Endodermal cell (in vitro differentiated cells): ENCODE measurements at regions not wholly inside any gene's neighbourhood (a gene's known extent, or its start where the extent isn't known, plus 50 kb on each side); places are given as distances from the start of the nearest gene placed in this dataset.

Experiments
- DNase-seq: peaks from one replicate; pipeline ENCODE4 v3.0.0-alpha.2; 2017
- H3K27ac ChIP-seq: 2 replicates; pipeline ENCODE4 v1.5.1; 2013; ENCODE audit warnings: mild to moderate bottlenecking, low read depth, low read length, moderate library complexity
- H3K27me3 ChIP-seq: 2 replicates; pipeline ENCODE4 v1.6.1; 2013; ENCODE audit warnings: mild to moderate bottlenecking, low read length, moderate library complexity; ENCODE audit not compliant: insufficient read depth, control insufficient read depth, poor library complexity, severe bottlenecking
- H3K36me3 ChIP-seq: 2 replicates; pipeline ENCODE4 v1.7.0; 2013; ENCODE audit warnings: mild to moderate bottlenecking, low read length, moderate library complexity; ENCODE audit not compliant: control insufficient read depth, insufficient read depth
- H3K4me1 ChIP-seq: one replicate; pipeline ENCODE4 v1.7.0; 2013; ENCODE audit warnings: low read length; ENCODE audit not compliant: control insufficient read depth, insufficient read depth
- H3K4me3 ChIP-seq: 2 replicates; pipeline ENCODE4 v1.5.1; 2013; ENCODE audit warnings: mild to moderate bottlenecking, low read length, moderate library complexity
- H3K9ac ChIP-seq: 2 replicates; pipeline ENCODE4 v1.6.1; 2013; ENCODE audit warnings: mild to moderate bottlenecking, low read length, moderate library complexity; ENCODE audit not compliant: poor library complexity, severe bottlenecking; ENCODE audit errors: extremely low read depth
- H3K9me3 ChIP-seq: 2 replicates; pipeline ENCODE4 v1.6.1; 2013; ENCODE audit warnings: mild to moderate bottlenecking, low read length, moderate library complexity; ENCODE audit not compliant: control insufficient read depth
- H3K27ac Mint-ChIP-seq: 2 replicates; pipeline ENCODE4 v1.8.0; 2020; ENCODE audit warnings: mixed read lengths
- H3K27me3 Mint-ChIP-seq: 2 replicates; pipeline ENCODE4 v1.8.0; 2021; ENCODE audit warnings: mild to moderate bottlenecking, mixed read lengths; ENCODE audit not compliant: insufficient read depth
- H3K36me3 Mint-ChIP-seq: 2 replicates; pipeline ENCODE4 v1.8.0; 2020; ENCODE audit warnings: low read depth, mixed read lengths
- H3K4me1 Mint-ChIP-seq: 2 replicates; pipeline ENCODE4 v1.8.0; 2020; ENCODE audit warnings: mixed read lengths
- H3K4me3 Mint-ChIP-seq: 2 replicates; pipeline ENCODE4 v1.8.0; 2020; ENCODE audit warnings: mild to moderate bottlenecking, moderate library complexity, mixed read lengths
- H3K9me3 Mint-ChIP-seq: 2 replicates; pipeline ENCODE4 v1.8.0; 2020; ENCODE audit warnings: mild to moderate bottlenecking, mixed read lengths
- CTCF ChIP-seq: fragments of 200-600 bp; sonication (generic); conservative IDR thresholded peaks from 2 replicates; pipeline ENCODE4 v1.5.0; 2021; ENCODE audit warnings: antibody characterized with exemption, mild to moderate bottlenecking
- WGBS, 2 experiments: methylation state at CpG; one replicate each; pipeline versions ENCODE4 v1.1.5 to v1.1.7; 2013; ENCODE audit warnings: missing lambda C conversion rate in 2 of 2, mixed read lengths in 1 of 2; ENCODE audit not compliant: insufficient coverage in 1 of 2, insufficient read length in 1 of 2; 5-methylcytosine and 5-hydroxymethylcytosine counted together

DNA sequence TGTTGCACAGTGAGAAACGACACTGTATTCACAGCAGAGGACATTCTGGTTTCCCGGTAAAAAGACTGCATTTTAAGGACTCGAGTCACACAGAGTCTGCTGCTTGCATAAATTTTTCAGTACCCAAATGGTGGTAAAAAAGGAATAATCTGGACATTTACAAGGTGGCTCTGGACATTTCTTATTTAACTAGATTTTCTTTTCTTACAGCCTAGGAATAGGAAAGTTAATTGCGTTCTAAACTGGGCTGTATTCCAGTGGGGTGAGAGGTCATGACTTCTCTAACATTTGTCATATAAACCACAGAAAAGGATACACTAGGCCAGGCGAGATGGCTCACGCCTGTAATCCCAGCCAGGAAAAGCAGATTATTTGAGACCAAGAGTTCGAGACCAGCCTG, 237.5 kb upstream of the KLF6 start:
- H3K27ac ChIP-seq, result no peak overlapping the region
- no peak overlapping the region for H3K9ac ChIP-seq
- no peaks in the 10 kb centered on the region for H3K9me3 ChIP-seq
- Mint-ChIP-seq H3K36me3 (no peaks in the 10 kb centered on the region), H3K4me3 (no peak overlapping the region), H3K27me3 (no peaks in the 10 kb centered on the region), H3K4me1 (peaks cover 3% of the 10 kb centered on the region), H3K27ac (no peak overlapping the region), H3K9me3 (no peaks in the 10 kb centered on the region)
- no peaks in the 10 kb centered on the region for H3K36me3 ChIP-seq
- 92 to 95% methylated on average over 6 to 7 of the region's 7 CpGs for WGBS, 2 experiments
- no peak for TF ChIP-seq CTCF
- H3K4me3 ChIP-seq, result no peak overlapping the region
- H3K4me1 ChIP-seq, result no peaks in the 10 kb centered on the region
- DNase-seq, result no peak
- H3K27me3 ChIP-seq, result no peaks in the 10 kb centered on the region

DNA sequence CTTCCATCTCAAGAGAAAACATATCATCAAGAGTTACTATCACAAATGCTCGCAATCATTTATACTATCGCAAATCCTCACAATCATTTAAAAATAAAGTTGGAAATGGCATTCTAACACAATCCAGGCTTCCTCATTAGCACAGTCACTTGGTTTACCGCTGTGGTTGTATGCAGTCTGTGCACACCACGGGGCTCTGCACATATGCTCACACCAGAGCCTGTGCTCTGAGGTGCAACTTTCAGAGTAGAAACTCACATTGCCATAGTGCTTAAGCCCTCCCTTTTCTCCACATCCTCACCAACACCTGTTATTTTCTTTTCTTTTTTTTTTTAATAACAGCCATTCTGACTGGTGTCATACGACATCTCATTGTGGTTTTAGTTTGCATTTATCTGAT, 235.6 kb upstream of the KLF6 start:
- H3K36me3 ChIP-seq, result no peaks in the 10 kb centered on the region
- no peaks in the 10 kb centered on the region for H3K27me3 Mint-ChIP-seq
- TF ChIP-seq CTCF, result no peak

DNA sequence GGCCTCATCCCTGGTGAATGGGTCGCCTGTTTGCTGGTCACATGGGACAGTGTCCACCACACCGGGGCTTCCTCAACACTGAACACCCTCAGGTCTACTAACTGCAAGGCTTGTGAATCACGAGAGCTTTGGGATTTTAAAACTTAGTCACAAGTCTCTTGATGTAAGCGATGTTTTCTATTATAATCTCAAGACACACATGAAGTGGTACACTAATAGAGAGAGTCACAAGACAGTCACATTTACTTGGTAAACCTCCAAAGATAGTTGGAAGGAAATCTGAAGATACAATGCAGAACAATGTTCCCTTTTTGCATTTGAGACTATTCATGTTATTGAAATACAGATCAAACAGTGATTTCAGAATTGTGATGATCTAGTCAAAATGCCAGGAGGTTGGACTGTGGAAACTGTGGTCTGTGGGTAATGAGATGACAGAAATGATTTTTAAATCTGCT, 233.1 kb upstream of the KLF6 start:
- WGBS, 2 experiments, result 83 to 95% methylated on average over 3 to 4 of the region's 4 CpGs
- no peaks in the 10 kb centered on the region for H3K36me3 Mint-ChIP-seq
- no peaks in the 10 kb centered on the region for H3K27me3 ChIP-seq
- no peaks in the 10 kb centered on the region for H3K9me3 ChIP-seq
- H3K27ac ChIP-seq, result no peak overlapping the region
- H3K36me3 ChIP-seq, result no peaks in the 10 kb centered on the region
- no peaks in the 10 kb centered on the region for H3K4me1 Mint-ChIP-seq
- no peak overlapping the region for H3K4me3 ChIP-seq
- H3K9ac ChIP-seq, result no peak overlapping the region
- no peak for DNase-seq
- H3K4me1 ChIP-seq, result no peaks in the 10 kb centered on the region
- TF ChIP-seq CTCF, result no peak
- no peak overlapping the region for H3K27ac Mint-ChIP-seq
- no peak overlapping the region for H3K4me3 Mint-ChIP-seq
- no peaks in the 10 kb centered on the region for H3K27me3 Mint-ChIP-seq
- H3K9me3 Mint-ChIP-seq, result no peaks in the 10 kb centered on the region

More for the DNA sequence above, 235.6 kb upstream of the KLF6 start:
- Mint-ChIP-seq H3K36me3 (no peaks in the 10 kb centered on the region), H3K4me3 (no peak overlapping the region), H3K27ac (no peak overlapping the region), H3K9me3 (no peaks in the 10 kb centered on the region), H3K4me1 (no peaks in the 10 kb centered on the region)
- H3K27ac ChIP-seq, result no peak overlapping the region
- no peak overlapping the region for H3K4me3 ChIP-seq
- H3K9ac ChIP-seq, result no peak overlapping the region
- WGBS, 2 experiments, result 97 to 98% methylated on average over 5 of the region's 5 CpGs
- no peaks in the 10 kb centered on the region for H3K9me3 ChIP-seq
- H3K4me1 ChIP-seq, result no peaks in the 10 kb centered on the region
- H3K27me3 ChIP-seq, result no peaks in the 10 kb centered on the region
- DNase-seq, result no peak
